Esophagus muscularis mucosa (tissue), 4 donors: ENCODE measurements at regions not wholly inside any gene's neighbourhood (a gene's known extent, or its start where the extent isn't known, plus 50 kb on each side); places are given as distances from the start of the nearest gene placed in this dataset.

ENCODE experiments used
- DNase-seq: peaks from one replicate; pipeline ENCODE4 v3.0.0-alpha.2; 2017; ENCODE audit errors: extremely low spot score
- H3K27ac ChIP-seq, 4 donors: fragments of 200-600 bp; sonication (generic); replicated peaks in 1 of 4; 1 replicate in 3 of 4; 2 replicates in 1 of 4; pipeline ENCODE4 v1.5.1; 2016 to 2019; ENCODE audit warnings: mild to moderate bottlenecking in 1 of 4
- H3K27me3 ChIP-seq, 4 donors: fragments of 200-600 bp; sonication (generic); one replicate each; pipeline versions ENCODE4 v1.5.1 to v1.6.0; 2016 to 2019
- H3K36me3 ChIP-seq, 4 donors: fragments of 200-600 bp; sonication (generic); one replicate each; pipeline ENCODE4 v1.5.1; 2016 to 2019
- H3K4me1 ChIP-seq, 4 donors: fragments of 200-600 bp; sonication (generic); one replicate each; pipeline ENCODE4 v1.5.1; 2016 to 2019
- H3K4me3 ChIP-seq, 4 donors: fragments of 200-600 bp; sonication (generic); 1 replicate in 2 of 4; 2 replicates in 2 of 4; pipeline ENCODE4 v1.5.1; 2016 to 2019; ENCODE audit warnings: mild to moderate bottlenecking in 4 of 4, moderate library complexity in 1 of 4
- H3K9me3 ChIP-seq, 4 donors: fragments of 200-600 bp; sonication (generic); 1 replicate in 3 of 4; 2 replicates in 1 of 4; pipeline ENCODE4 v1.5.1; 2016 to 2019
- EP300 ChIP-seq: sonication (generic); formaldehyde crosslinking; IDR thresholded peaks from one replicate; pipeline ENCODE4 v1.6.1; 2017; ENCODE audit warnings: antibody characterized with exemption
- POLR2A ChIP-seq: fragments of 450-650 bp; IDR thresholded peaks from one replicate; pipeline ENCODE4 v1.6.1; 2017; ENCODE audit warnings: antibody characterized with exemption, moderate library complexity, mild to moderate bottlenecking, low read depth
- POLR2AphosphoS5 ChIP-seq, 2 donors: sonication (generic); formaldehyde crosslinking; IDR thresholded peaks; one replicate each; pipeline ENCODE4 v1.6.1; 2017; ENCODE audit warnings: antibody characterized with exemption in 2 of 2
- WGBS: methylation state at CpG from one replicate; pipeline ENCODE4 v1.1.5; 2018; 5-methylcytosine and 5-hydroxymethylcytosine counted together
- intact Hi-C: fragments of 100-400 bp; cut with DNase I; formaldehyde crosslinking; loops from one replicate; pipeline ENCODE4 v1.15.1; 2023
- TF ChIP-seq, protein P1 (sequence below), 3 experiments: fragments of 200-600 bp in 2 of 3; fragments of 450-650 bp in 1 of 3; sonication (generic) in 2 of 3; IDR thresholded peaks; one replicate each; pipeline ENCODE4 v1.5.1; 2017 to 2019; ENCODE audit warnings: antibody characterized with exemption in 3 of 3, mild to moderate bottlenecking in 2 of 3, moderate library complexity in 1 of 3

DNA sequence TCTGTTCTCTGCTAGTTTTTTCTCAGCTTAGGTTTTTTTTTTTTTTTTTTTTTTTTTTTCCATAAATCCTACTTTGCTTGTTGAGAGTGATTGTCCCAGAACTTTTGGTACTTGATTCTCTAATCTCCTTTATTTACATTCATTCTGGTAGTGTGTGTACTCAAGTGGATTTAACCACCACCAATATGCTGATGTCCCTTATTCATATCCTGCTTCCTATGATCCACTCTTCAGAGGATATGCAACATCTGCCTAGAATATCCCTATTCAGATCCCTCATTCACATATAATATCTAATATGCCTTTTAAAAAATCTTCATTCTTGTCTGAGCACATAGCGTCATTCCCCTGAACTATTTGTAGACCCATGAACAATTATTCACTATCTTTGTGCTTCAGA lies 342.9 kb downstream of the VGLL3 start:
- WGBS = 89% methylated on average over 1 of the region's 1 CpG
- no peak for TF ChIP-seq EP300
- TF ChIP-seq, protein P1, sequence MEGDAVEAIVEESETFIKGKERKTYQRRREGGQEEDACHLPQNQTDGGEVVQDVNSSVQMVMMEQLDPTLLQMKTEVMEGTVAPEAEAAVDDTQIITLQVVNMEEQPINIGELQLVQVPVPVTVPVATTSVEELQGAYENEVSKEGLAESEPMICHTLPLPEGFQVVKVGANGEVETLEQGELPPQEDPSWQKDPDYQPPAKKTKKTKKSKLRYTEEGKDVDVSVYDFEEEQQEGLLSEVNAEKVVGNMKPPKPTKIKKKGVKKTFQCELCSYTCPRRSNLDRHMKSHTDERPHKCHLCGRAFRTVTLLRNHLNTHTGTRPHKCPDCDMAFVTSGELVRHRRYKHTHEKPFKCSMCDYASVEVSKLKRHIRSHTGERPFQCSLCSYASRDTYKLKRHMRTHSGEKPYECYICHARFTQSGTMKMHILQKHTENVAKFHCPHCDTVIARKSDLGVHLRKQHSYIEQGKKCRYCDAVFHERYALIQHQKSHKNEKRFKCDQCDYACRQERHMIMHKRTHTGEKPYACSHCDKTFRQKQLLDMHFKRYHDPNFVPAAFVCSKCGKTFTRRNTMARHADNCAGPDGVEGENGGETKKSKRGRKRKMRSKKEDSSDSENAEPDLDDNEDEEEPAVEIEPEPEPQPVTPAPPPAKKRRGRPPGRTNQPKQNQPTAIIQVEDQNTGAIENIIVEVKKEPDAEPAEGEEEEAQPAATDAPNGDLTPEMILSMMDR (IDR thresholded peaks at IDR 0.05) = no peak
- TF ChIP-seq POLR2AphosphoS5 (IDR thresholded peaks at IDR 0.05) = no peak
- no peak for TF ChIP-seq POLR2A

DNA sequence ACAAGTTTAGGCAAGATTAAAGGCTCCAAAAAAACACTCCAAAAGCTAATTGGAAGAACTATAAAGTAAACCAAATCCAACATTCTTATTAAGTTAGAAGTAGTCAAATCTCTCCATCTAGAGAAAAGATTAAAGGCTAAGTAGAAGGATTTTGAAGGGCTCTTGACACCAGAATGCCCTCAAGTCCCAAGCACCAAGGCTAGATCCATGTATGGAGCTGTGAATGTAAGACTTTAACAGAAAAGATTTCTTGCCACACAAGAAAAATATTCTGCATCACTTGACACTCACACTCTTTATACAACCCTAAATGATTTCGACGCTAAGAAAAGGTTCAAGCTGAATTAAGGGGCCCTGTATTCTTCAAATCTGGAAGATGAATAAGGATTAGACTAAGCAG lies 345.2 kb downstream of the VGLL3 start:
- no peak for DNase-seq
- Histone ChIP-seq H3K36me3 (no peaks in the 10 kb centered on the region), H3K4me3 (no peak overlapping the region), H3K4me1 (no peaks in the 10 kb centered on the region), H3K27ac (no peak overlapping the region), H3K27me3 (no peaks in the 10 kb centered on the region), H3K9me3 (no peaks in the 10 kb centered on the region)
- 56% methylated on average over 2 of the region's 2 CpGs for WGBS
- TF ChIP-seq POLR2A = no peak
- TF ChIP-seq, protein P1 (IDR thresholded peaks at IDR 0.05) = no peak
- no peak for TF ChIP-seq EP300
- no peak for TF ChIP-seq POLR2AphosphoS5 (IDR thresholded peaks at IDR 0.05)
- intact Hi-C loops = no loop called here

More for the DNA sequence above, 342.9 kb downstream of the VGLL3 start:
- Histone ChIP-seq H3K4me1 (no peaks in the 10 kb centered on the region), H3K4me3 (no peak overlapping the region), H3K36me3 (no peaks in the 10 kb centered on the region), H3K9me3 (no peaks in the 10 kb centered on the region), H3K27ac (no peak overlapping the region), H3K27me3 (no peaks in the 10 kb centered on the region)
- intact Hi-C loops = no loop called here
- no peak for DNase-seq

DNA sequence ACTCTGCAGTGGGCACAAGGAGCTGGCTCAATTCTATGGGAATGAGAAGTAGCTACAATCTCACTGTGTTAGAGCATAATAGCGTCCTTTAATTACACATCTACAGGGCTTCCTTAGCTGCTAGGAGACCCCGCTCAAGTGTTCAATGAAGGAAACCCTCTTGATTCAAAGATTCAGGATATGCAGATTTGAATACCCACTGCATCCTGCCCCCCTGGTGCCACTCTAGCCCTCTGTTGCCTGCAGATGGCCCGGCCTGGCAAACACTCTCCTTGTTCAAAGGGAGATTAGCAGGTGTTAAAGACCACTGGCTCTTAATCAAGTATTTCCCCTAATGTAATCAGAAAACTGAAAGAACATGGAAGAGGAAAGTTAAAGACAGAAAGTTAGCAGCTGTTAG lies 356.6 kb downstream of the VGLL3 start:
- no peak for TF ChIP-seq POLR2A
- no peak for TF ChIP-seq EP300
- TF ChIP-seq POLR2AphosphoS5 (IDR thresholded peaks at IDR 0.05) = no peak
- TF ChIP-seq, protein P1 (IDR thresholded peaks at IDR 0.05) = no peak
- WGBS = 72% methylated on average over 3 of the region's 3 CpGs
- intact Hi-C loops = no loop called here
- Histone ChIP-seq H3K36me3 (no peaks in the 10 kb centered on the region), H3K9me3 (peaks cover 0 to 6% (median 2%) of the 10 kb centered on the region in 4 donors), H3K4me3 (no peak overlapping the region), H3K27me3 (no peaks in the 10 kb centered on the region), H3K27ac (no peak overlapping the region), H3K4me1 (no peaks in the 10 kb centered on the region)
- DNase-seq = no peak

DNA sequence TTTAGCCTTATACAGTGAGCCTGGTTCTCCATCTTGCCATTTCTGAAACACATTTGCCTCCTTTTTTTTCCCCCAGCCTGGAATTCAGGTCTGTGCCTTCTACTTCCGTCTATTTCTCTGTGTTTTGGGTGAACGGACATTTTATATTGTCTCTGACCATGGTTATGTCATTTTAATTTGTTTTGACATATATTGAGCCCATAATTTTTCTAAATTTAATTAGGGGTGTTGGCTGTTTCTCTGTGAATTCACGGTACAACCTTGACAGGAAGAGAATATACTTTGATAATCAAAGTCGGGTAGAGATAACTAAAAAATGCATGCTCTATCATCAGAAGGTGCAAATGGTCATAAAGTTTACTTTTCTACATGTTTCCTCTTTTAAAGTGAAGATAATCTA lies 361.4 kb downstream of the VGLL3 start:
- TF ChIP-seq POLR2AphosphoS5 (IDR thresholded peaks at IDR 0.05) = no peak
- TF ChIP-seq, protein P1 (IDR thresholded peaks at IDR 0.05) = no peak
- TF ChIP-seq EP300 = no peak
- TF ChIP-seq POLR2A = no peak
- H3K36me3 ChIP-seq = no peaks in the 10 kb centered on the region
- H3K27ac ChIP-seq = no peak overlapping the region
- no peak for DNase-seq
- intact Hi-C loops = no loop called here
- no peaks in the 10 kb centered on the region for H3K4me1 ChIP-seq
- H3K4me3 ChIP-seq = no peak overlapping the region
- WGBS = 73% methylated on average over 4 of the region's 4 CpGs
- H3K27me3 ChIP-seq = no peaks in the 10 kb centered on the region
- no peaks in the 10 kb centered on the region for H3K9me3 ChIP-seq

DNA sequence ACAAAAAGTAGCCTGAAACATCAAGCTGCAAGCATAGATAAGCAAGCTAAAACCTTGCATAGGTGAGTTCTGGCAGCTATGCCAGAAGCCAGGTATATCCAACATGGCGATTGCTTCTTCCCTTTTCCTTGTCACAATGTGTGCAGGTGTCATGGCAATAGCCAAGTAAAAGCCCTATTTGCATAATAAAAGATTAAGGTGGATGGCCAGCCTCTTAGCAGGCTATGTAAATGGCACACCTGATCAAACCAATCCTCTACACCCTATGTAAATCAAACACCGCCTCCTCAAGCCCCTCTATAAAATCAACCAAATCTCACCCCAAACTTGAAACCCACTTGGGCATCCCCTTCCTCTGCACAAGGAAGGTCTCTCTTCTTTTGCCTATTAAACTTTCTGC lies 366.8 kb downstream of the VGLL3 start:
- no peaks in the 10 kb centered on the region for H3K27me3 ChIP-seq
- H3K4me1 ChIP-seq = no peaks in the 10 kb centered on the region
- intact Hi-C loops = no loop called here
- no peak overlapping the region for H3K27ac ChIP-seq
- H3K36me3 ChIP-seq = no peaks in the 10 kb centered on the region
- WGBS = 95% methylated on average over 2 of the region's 2 CpGs
- TF ChIP-seq POLR2A (no peak), EP300 (no peak), POLR2AphosphoS5 (IDR thresholded peaks at IDR 0.05) (no peak)
- TF ChIP-seq, protein P1 (IDR thresholded peaks at IDR 0.05) = no peak
- H3K9me3 ChIP-seq = no peaks in the 10 kb centered on the region
- H3K4me3 ChIP-seq = no peak overlapping the region
- no peak for DNase-seq
